Activated T-helper 2 cell treated with anti-CD3 and anti-CD28 coated beads, Interferon-gamma antibody, Interleukin-2, Interleukin-4, amounts not matched to agents 10 μg/mL and 5 μg/mL and 100 μg/mL, durations not matched to agents 14 hours and 24 hours and 36 hours (primary cell): ENCODE measurements at regions not wholly inside any gene's neighbourhood (a gene's known extent, or its start where the extent isn't known, plus 50 kb on each side); places are given as distances from the start of the nearest gene placed in this dataset.
"Not testable (repeated sequence)": the region's sequence is repeated elsewhere in the genome, so short reads cannot be mapped to it uniquely, and the experiment has no call there.

Experiments used
- DNase-seq: peaks from one replicate; pipeline ENCODE4 v3.0.0; 2021; ENCODE audit warnings: low spot score
- H3K27ac Mint-ChIP-seq: one replicate; pipeline ENCODE4 v1.8.0; 2021; ENCODE audit warnings: mixed read lengths
- H3K27me3 Mint-ChIP-seq: one replicate; pipeline ENCODE4 v1.8.0; 2021; ENCODE audit warnings: low read depth, mixed read lengths
- H3K36me3 Mint-ChIP-seq: one replicate; pipeline ENCODE4 v1.8.0; 2021; ENCODE audit warnings: low read depth, mixed read lengths
- H3K4me1 Mint-ChIP-seq: one replicate; pipeline ENCODE4 v1.8.0; 2021; ENCODE audit warnings: low read depth, mixed read lengths
- H3K4me3 Mint-ChIP-seq: one replicate; pipeline ENCODE4 v1.8.0; 2021; ENCODE audit warnings: low read depth, mild to moderate bottlenecking, moderate library complexity, mixed read lengths
- H3K9me3 Mint-ChIP-seq: one replicate; pipeline ENCODE4 v1.8.0; 2021; ENCODE audit warnings: mixed read lengths
- intact Hi-C: fragments of 100-400 bp; cut with micrococcal nuclease; formaldehyde crosslinking; loops from one replicate; pipeline ENCODE4 v1.15.1; 2023

DNA sequence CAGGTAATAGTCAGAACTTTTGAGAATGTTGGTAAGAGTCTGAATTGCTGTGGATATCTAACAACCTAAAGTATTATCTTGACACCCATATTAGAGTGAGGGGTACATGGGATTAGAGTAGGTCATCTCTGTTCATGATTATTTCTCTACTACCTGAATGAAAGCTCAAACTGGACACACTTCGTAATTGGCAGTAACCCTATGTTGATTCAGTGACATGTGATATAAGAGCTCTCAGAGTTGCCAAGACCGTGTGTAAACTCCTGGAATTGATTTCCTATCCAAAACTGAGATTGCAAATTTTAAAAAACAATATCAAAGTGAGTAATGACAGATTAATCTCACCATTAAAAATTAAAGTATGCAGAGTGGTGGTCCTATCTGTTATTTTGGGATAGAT is 214.8 kb upstream of the ARHGEF26 start:
- no peak overlapping the region for H3K27ac Mint-ChIP-seq
- H3K4me1 Mint-ChIP-seq, result no peaks in the 10 kb centered on the region
- no peaks in the 10 kb centered on the region for H3K27me3 Mint-ChIP-seq
- intact Hi-C loops, result no loop called here
- DNase-seq, result no peak
- peaks cover 5% of the 10 kb centered on the region for H3K9me3 Mint-ChIP-seq
- no peaks in the 10 kb centered on the region for H3K36me3 Mint-ChIP-seq
- H3K4me3 Mint-ChIP-seq, result no peak overlapping the region

GRCh38 chr3:153910387-153910786 is 210.8 kb upstream of the ARHGEF26 start:
- intact Hi-C loops, result no loop called here
- no peak overlapping the region for H3K4me3 Mint-ChIP-seq
- H3K27ac Mint-ChIP-seq, result no peak overlapping the region
- no peaks in the 10 kb centered on the region for H3K36me3 Mint-ChIP-seq
- H3K27me3 Mint-ChIP-seq, result no peaks in the 10 kb centered on the region
- DNase-seq, result no peak
- H3K4me1 Mint-ChIP-seq, result no peaks in the 10 kb centered on the region
- H3K9me3 Mint-ChIP-seq, result no peaks in the 10 kb centered on the region

GRCh38 chr3:153911116-153911515 is 210.1 kb upstream of the ARHGEF26 start:
- no peak overlapping the region for H3K27ac Mint-ChIP-seq
- H3K4me1 Mint-ChIP-seq, result no peaks in the 10 kb centered on the region
- DNase-seq, result no peak
- no peaks in the 10 kb centered on the region for H3K9me3 Mint-ChIP-seq
- no peaks in the 10 kb centered on the region for H3K27me3 Mint-ChIP-seq
- no peaks in the 10 kb centered on the region for H3K36me3 Mint-ChIP-seq
- no peak overlapping the region for H3K4me3 Mint-ChIP-seq
- intact Hi-C loops, result no loop called here

GRCh38 chr3:153919773-153920172 is 201.4 kb upstream of the ARHGEF26 start:
- Mint-ChIP-seq H3K36me3 (no peaks in the 10 kb centered on the region), H3K27ac (no peak overlapping the region), H3K4me1 (no peaks in the 10 kb centered on the region), H3K27me3 (no peaks in the 10 kb centered on the region), H3K9me3 (no peaks in the 10 kb centered on the region), H3K4me3 (no peak overlapping the region)
- intact Hi-C loops, result no loop called here
- DNase-seq, result no peak

- intact Hi-C loops, result no loop called here
- H3K27ac Mint-ChIP-seq, result no peak overlapping the region
- H3K27me3 Mint-ChIP-seq, result peaks cover 1% of the 10 kb centered on the region
- no peaks in the 10 kb centered on the region for H3K4me1 Mint-ChIP-seq
- no peaks in the 10 kb centered on the region for H3K9me3 Mint-ChIP-seq
- DNase-seq, result no peak
- H3K4me3 Mint-ChIP-seq, result no peak overlapping the region
- H3K36me3 Mint-ChIP-seq, result no peaks in the 10 kb centered on the region
Observed at GRCh38 chr3:153921826-153922225, 199.4 kb upstream of the ARHGEF26 start.

DNA sequence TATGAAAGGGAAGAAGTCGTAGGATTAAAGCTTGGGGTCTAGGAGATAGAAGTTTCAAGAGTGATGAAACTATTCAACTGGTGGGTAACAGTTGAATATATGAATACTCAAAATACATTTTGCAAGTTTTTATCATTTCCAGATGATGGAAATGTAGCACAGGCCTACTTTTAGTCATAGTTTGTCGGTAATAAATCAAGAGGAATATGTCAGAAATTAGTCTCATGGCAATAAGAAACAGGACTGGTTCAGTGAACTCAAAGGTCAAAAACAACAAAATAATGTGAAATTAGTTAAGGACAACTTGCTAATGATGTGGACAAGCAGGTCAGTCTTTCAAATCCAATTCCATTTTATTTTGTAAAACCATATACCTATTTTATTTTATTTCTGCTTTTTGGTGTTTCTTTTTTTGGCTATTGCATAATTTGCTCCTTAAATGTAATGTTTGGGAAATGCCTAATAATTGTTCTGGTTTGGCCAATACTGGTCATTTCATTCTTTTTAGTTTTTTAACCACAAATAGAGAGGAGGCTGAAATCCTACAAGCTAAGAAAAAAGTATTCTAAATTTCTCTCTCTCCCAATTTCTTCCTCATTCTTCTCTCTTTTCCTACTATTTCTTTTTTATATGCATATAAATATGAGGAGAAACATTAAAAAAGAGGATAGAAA is 195.2 kb upstream of the ARHGEF26 start:
- Mint-ChIP-seq H3K27me3 (peaks cover 1% of the 10 kb centered on the region), H3K36me3 (no peaks in the 10 kb centered on the region), H3K4me1 (no peaks in the 10 kb centered on the region), H3K4me3 (no peak overlapping the region), H3K27ac (no peak overlapping the region), H3K9me3 (no peaks in the 10 kb centered on the region)
- no peak for DNase-seq
- intact Hi-C loops, result no loop called here

DNA sequence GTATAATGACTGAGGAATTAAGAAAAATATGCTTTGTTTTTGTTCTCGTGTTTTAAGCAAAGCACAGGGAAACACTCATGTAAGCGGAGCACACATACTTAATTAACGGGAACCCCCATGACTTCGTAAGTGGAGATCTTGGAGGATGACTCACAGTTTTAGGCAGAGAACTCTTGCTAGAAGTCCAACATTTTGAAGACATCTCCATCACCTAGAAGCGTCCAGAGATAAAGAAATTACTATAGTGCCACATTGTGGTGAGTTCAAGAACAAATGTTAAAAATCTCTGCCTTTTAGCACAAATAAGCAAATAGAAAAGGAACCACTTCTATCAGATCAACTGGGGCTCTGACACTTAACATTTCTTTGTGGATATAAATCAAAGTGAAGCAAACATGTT is 194.1 kb upstream of the ARHGEF26 start:
- no peak for DNase-seq
- no peak overlapping the region for H3K27ac Mint-ChIP-seq
- no peaks in the 10 kb centered on the region for H3K4me1 Mint-ChIP-seq
- peaks cover 1% of the 10 kb centered on the region for H3K27me3 Mint-ChIP-seq
- no peaks in the 10 kb centered on the region for H3K36me3 Mint-ChIP-seq
- no peak overlapping the region for H3K4me3 Mint-ChIP-seq
- no peaks in the 10 kb centered on the region for H3K9me3 Mint-ChIP-seq
- intact Hi-C loops, result no loop called here

- H3K9me3 Mint-ChIP-seq, result no peaks in the 10 kb centered on the region
- no peak for DNase-seq
- H3K4me1 Mint-ChIP-seq, result no peaks in the 10 kb centered on the region
- H3K27me3 Mint-ChIP-seq, result peaks cover 1% of the 10 kb centered on the region
- H3K36me3 Mint-ChIP-seq, result no peaks in the 10 kb centered on the region
- no peak overlapping the region for H3K4me3 Mint-ChIP-seq
- H3K27ac Mint-ChIP-seq, result no peak overlapping the region
- intact Hi-C loops, result no loop called here
Observed at GRCh38 chr3:153928851-153929250, 192.3 kb upstream of the ARHGEF26 start.

DNA sequence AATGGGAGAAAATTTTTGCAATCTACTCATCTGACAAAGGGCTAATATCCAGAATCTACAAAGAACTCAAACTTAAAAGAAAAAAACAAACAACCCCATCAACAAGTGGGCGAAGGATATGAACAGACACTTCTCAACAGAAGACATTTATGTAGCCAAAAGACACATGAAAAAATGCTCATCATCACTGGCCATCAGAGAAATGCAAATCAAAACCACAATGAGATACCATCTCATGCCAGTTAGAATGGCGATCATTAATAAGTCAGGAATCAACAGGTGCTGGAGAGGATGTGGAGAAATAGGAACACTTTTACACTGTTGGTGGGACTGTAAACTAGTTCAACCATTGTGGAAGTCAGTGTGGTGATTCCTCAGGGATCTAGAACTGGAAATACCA is 187.7 kb upstream of the ARHGEF26 start:
- intact Hi-C loops, H3K4me1 Mint-ChIP-seq, H3K27ac Mint-ChIP-seq, H3K36me3 Mint-ChIP-seq, H3K27me3 Mint-ChIP-seq, H3K9me3 Mint-ChIP-seq, H3K4me3 Mint-ChIP-seq, DNase-seq: not testable (repeated sequence)

- Mint-ChIP-seq H3K4me3 (no peak overlapping the region), H3K27ac (no peak overlapping the region), H3K27me3 (no peaks in the 10 kb centered on the region), H3K9me3 (no peaks in the 10 kb centered on the region), H3K4me1 (no peaks in the 10 kb centered on the region), H3K36me3 (no peaks in the 10 kb centered on the region)
- intact Hi-C loops, result no loop called here
- no peak for DNase-seq
Observed at GRCh38 chr3:153944084-153944483, 177.1 kb upstream of the ARHGEF26 start.

DNA sequence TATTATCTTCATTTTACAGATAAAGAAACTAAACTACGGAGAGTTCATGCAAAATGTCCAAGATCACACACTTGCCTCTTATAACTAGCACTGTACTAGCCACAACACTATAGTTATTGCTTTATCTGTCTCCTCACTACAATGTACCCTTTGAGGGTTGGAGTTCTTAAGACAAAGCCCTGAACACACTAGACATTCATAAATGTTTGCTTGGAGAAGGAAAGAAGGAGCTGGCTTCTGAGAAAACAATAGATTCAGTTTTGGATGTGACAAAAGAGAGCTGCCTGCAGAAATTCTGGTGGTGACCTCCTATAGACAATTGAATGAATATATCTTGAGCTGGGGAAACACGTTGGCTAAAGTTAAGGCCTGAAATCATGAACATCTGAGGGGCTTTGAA is 169.9 kb upstream of the ARHGEF26 start:
- no peak for DNase-seq
- H3K9me3 Mint-ChIP-seq, result no peaks in the 10 kb centered on the region
- H3K4me1 Mint-ChIP-seq, result no peaks in the 10 kb centered on the region
- H3K27ac Mint-ChIP-seq, result no peak overlapping the region
- H3K36me3 Mint-ChIP-seq, result no peaks in the 10 kb centered on the region
- no peaks in the 10 kb centered on the region for H3K27me3 Mint-ChIP-seq
- no peak overlapping the region for H3K4me3 Mint-ChIP-seq
- intact Hi-C loops, result no loop called here

- H3K36me3 Mint-ChIP-seq, result no peaks in the 10 kb centered on the region
- intact Hi-C loops, result no loop called here
- no peak for DNase-seq
- H3K4me3 Mint-ChIP-seq, result no peak overlapping the region
- no peaks in the 10 kb centered on the region for H3K27me3 Mint-ChIP-seq
- H3K4me1 Mint-ChIP-seq, result no peaks in the 10 kb centered on the region
- no peak overlapping the region for H3K27ac Mint-ChIP-seq
- H3K9me3 Mint-ChIP-seq, result no peaks in the 10 kb centered on the region
Observed at GRCh38 chr3:153952091-153952490, 169.1 kb upstream of the ARHGEF26 start.

- Mint-ChIP-seq H3K27ac (no peak overlapping the region), H3K36me3 (no peaks in the 10 kb centered on the region), H3K9me3 (no peaks in the 10 kb centered on the region), H3K27me3 (no peaks in the 10 kb centered on the region), H3K4me1 (no peaks in the 10 kb centered on the region), H3K4me3 (no peak overlapping the region)
- intact Hi-C loops, result no loop called here
- DNase-seq, result no peak
Observed at GRCh38 chr3:153956613-153957012, 164.6 kb upstream of the ARHGEF26 start.

GRCh38 chr3:153957421-153957820 is 163.8 kb upstream of the ARHGEF26 start:
- Mint-ChIP-seq H3K4me3 (no peak overlapping the region), H3K27me3 (no peaks in the 10 kb centered on the region), H3K27ac (no peak overlapping the region), H3K9me3 (no peaks in the 10 kb centered on the region), H3K36me3 (no peaks in the 10 kb centered on the region), H3K4me1 (no peaks in the 10 kb centered on the region)
- no peak for DNase-seq
- intact Hi-C loops, result no loop called here
